ENCODE measurements at regions not wholly inside any gene's neighbourhood (a gene's known extent, or its start where the extent isn't known, plus 50 kb on each side); places are given as distances from the start of the nearest gene placed in this dataset.

DNA sequence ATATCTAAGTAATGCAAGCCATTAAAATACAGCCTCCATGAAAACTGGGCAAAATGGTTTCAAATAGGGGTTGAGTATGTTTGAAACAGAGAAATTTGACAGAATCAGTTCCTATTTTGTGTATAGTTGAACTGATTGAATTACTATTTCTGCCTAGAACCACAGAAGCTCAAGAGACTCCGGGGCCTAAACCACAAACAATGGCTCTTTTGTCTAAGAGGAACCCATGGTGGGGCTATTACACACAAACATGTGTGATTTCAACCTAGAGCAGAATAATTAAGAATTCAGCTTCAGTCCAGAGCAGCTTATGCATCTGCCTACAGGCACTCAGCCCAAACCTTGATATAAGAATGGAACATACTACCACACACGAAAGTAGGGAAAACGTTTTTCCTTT is 171.2 kb upstream of the MPDZ start:
- Histone ChIP-seq H3K4me1 (ENCODE audit: insufficient read depth, low read length, poor library complexity, severe bottlenecking) (no peaks in the 10 kb centered on the region), H3K4me3 (ENCODE audit: low read depth, low read length, poor library complexity, severe bottlenecking) (no peak overlapping the region), H3K9me3 (ENCODE audit: low read length) (no peaks in the 10 kb centered on the region), H4K20me1 (ENCODE audit: insufficient read depth, low read length) (no peaks in the 10 kb centered on the region), H3K9me2 (ENCODE audit: insufficient read depth, low read length) (no peaks in the 10 kb centered on the region), H3K36me3 (ENCODE audit: insufficient read depth, low read length) (no peaks in the 10 kb centered on the region), H3K79me2 (ENCODE audit: insufficient read depth, low read depth, low read length) (no peaks in the 10 kb centered on the region), H3K4me2 (ENCODE audit: low read length) (no peak overlapping the region), H2AFZ (ENCODE audit: low read length) (no peak overlapping the region), H3K27ac (ENCODE audit: low read depth, low read length, poor library complexity, severe bottlenecking) (no peak overlapping the region)
- BruUV-seq (replicated peaks) = no TSS peak
- TF ChIP-seq EZH2phosphoT487 (IDR thresholded peaks at IDR 0.05; ENCODE audit: borderline replicate concordance, low read depth, low read length) (no peak), CTCF (conservative IDR thresholded peaks at IDR 0.05; ENCODE audit: low read length) (no peak)
- POLR2A ChIA-PET = interaction anchor here (0.7 kb wide), 1 partner anchor 1403 kb away, joined by 3 read pairs; no protein-coding TSS in a partner anchor
- intact Hi-C loops (cut with micrococcal nuclease; ENCODE audit: unreplicated experiment) = no loop called here
- CTCF ChIA-PET (ENCODE audit: unreplicated experiment) = no interaction called here
- DNase-seq (ENCODE audit: low spot score) = no peak

DNA sequence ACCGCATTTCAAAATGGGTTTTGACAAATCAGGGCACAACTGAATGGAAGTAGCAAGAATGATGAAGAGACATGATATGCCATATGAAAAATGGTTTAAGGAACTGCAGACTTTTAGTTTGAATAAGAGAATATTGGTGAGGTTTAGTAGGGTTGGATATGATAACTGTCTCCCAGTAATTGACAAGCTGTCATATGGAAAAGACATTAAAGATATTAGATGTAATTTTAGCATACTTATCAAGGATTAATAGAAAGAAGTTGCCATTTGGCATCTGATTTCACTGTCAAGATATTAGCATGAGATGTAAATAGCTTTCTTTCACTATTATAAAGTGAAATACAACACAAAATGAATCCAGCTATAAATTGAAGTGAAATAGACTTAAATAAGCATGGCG is 169.0 kb upstream of the MPDZ start:
- Histone ChIP-seq H4K20me1 (ENCODE audit: insufficient read depth, low read length) (no peaks in the 10 kb centered on the region), H3K79me2 (ENCODE audit: insufficient read depth, low read depth, low read length) (no peaks in the 10 kb centered on the region), H2AFZ (ENCODE audit: low read length) (no peak overlapping the region), H3K4me2 (ENCODE audit: low read length) (no peak overlapping the region), H3K36me3 (ENCODE audit: insufficient read depth, low read length) (no peaks in the 10 kb centered on the region), H3K27ac (ENCODE audit: low read depth, low read length, poor library complexity, severe bottlenecking) (no peak overlapping the region), H3K9me3 (ENCODE audit: low read length) (no peaks in the 10 kb centered on the region), H3K9me2 (ENCODE audit: insufficient read depth, low read length) (no peaks in the 10 kb centered on the region), H3K4me3 (ENCODE audit: low read depth, low read length, poor library complexity, severe bottlenecking) (no peak overlapping the region), H3K4me1 (ENCODE audit: insufficient read depth, low read length, poor library complexity, severe bottlenecking) (no peaks in the 10 kb centered on the region)
- CTCF ChIA-PET (ENCODE audit: unreplicated experiment) = no interaction called here
- no peak for DNase-seq (ENCODE audit: low spot score)
- POLR2A ChIA-PET = interaction anchor here (0.6 kb wide), 1 partner anchor 983 kb away, joined by 3 read pairs; no protein-coding TSS in a partner anchor
- TF ChIP-seq EZH2phosphoT487 (IDR thresholded peaks at IDR 0.05; ENCODE audit: borderline replicate concordance, low read depth, low read length) = no peak
- no peak for TF ChIP-seq CTCF (conservative IDR thresholded peaks at IDR 0.05; ENCODE audit: low read length)
- intact Hi-C loops (cut with micrococcal nuclease; ENCODE audit: unreplicated experiment) = no loop called here
- BruUV-seq (replicated peaks) = no TSS peak

GRCh38 chr9:13447843-13448422 is 168.4 kb upstream of the MPDZ start:
- Histone ChIP-seq H3K9me3 (ENCODE audit: low read length) (no peaks in the 10 kb centered on the region), H4K20me1 (ENCODE audit: insufficient read depth, low read length) (no peaks in the 10 kb centered on the region), H2AFZ (ENCODE audit: low read length) (no peak overlapping the region), H3K27ac (ENCODE audit: low read depth, low read length, poor library complexity, severe bottlenecking) (no peak overlapping the region), H3K36me3 (ENCODE audit: insufficient read depth, low read length) (no peaks in the 10 kb centered on the region), H3K4me1 (ENCODE audit: insufficient read depth, low read length, poor library complexity, severe bottlenecking) (no peaks in the 10 kb centered on the region), H3K4me2 (ENCODE audit: low read length) (no peak overlapping the region), H3K79me2 (ENCODE audit: insufficient read depth, low read depth, low read length) (no peaks in the 10 kb centered on the region), H3K9me2 (ENCODE audit: insufficient read depth, low read length) (no peaks in the 10 kb centered on the region), H3K4me3 (ENCODE audit: low read depth, low read length, poor library complexity, severe bottlenecking) (no peak overlapping the region)
- ChIA-PET POLR2A (interaction anchor here (0.6 kb wide), 1 partner anchor 984 kb away, joined by 3 read pairs; no protein-coding TSS in a partner anchor), CTCF (ENCODE audit: unreplicated experiment) (no interaction called here)
- intact Hi-C loops (cut with micrococcal nuclease; ENCODE audit: unreplicated experiment) = no loop called here
- no peak for DNase-seq (ENCODE audit: low spot score)
- TF ChIP-seq EZH2phosphoT487 (IDR thresholded peaks at IDR 0.05; ENCODE audit: borderline replicate concordance, low read depth, low read length) (no peak), CTCF (conservative IDR thresholded peaks at IDR 0.05; ENCODE audit: low read length) (no peak)
- no TSS peak for BruUV-seq (replicated peaks)

Data from OCI-LY7 (cell line).